DMS79 treated with DMSO at 0.1 percent for 48 hours (cell line): ENCODE measurements at regions not wholly inside any gene's neighbourhood (a gene's known extent, or its start where the extent isn't known, plus 50 kb on each side); places are given as distances from the start of the nearest gene placed in this dataset.

ENCODE experiments used
- DNase-seq: peaks from one replicate; lab custom pipeline; 2025; lab: John Stamatoyannopoulos, UW

- DNase-seq, result no peak
These were observed 159.2 kb downstream of the SNX18 start for GRCh38 chr5:54676481-54677340.

DNA sequence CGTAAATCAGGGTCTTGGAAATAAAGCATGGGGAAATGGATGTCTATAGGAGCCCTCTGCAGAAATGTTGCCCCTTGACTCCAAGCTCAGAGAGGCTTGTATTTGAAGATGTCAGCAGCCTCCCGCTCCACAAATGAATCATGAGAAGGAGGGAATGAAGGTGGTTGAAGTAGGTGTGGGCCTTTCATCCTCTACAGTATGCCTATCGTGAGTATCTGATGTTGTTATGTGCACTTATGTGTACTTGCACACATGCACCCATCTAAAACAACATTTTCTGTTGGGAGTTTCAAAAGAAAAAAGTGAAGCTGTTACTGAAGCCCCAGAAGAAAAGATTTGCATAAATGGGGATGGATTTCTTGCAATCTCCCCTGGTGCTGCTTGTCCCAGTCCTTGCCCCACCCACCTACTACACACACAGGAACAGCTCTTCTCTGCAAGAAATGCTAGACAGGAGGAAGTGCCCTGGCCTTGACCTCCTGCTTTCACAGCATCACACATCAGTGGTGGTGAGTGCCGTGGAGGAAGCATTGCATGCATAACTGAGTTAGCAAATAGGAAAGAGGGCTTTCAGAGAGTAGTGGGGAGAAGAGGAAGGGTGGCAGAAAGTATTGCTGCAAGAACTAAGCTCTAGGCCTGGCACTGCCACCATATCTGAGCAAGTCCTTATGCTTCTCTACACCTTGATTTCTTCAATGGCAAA, 156.1 kb downstream of the SNX18 start:
- DNase-seq, result no peak

DNA sequence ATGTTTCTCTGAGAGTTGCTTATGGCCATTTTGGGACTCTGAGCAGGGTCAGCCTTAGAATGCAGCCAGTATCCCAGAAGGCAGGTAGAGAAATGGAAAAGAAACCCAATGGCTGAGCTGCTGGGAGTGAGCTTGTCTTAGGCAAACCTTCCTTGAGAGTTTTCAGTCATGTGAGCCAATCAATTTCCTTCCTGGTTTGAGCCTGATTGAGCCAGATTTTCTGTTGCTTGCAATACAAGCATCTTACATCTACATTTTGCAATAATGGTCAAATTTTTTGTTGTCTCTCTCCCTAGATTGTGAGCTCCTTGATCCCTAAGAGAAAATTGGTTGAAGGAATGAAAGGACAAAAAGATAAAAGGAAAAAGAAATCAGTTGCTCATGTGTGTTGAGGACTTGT, 155.3 kb downstream of the SNX18 start:
- DNase-seq, result no peak

GRCh38 chr5:54671681-54672080, 154.1 kb downstream of the SNX18 start:
- no peak for DNase-seq

GRCh38 chr5:54671111-54671531, 153.6 kb downstream of the SNX18 start:
- no peak for DNase-seq

DNA sequence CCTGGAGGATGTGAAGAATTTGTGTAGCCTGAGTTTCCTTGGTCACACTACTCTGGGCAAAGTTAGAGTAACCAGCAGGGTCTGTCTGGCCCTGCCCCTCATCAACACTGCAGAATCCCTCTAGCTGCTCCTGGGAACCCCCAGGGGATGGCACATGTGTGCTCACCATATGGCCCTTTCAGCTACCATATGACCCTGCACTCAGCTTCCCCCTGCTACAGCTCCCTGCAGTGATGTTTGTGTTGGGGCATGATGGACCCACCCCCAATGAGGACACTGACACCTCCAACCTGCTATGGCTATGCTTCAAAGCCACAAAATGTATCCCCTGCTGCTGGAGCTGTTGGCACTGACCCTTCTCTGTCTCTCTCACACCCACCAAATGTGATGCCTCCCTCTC, 152.7 kb downstream of the SNX18 start:
- DNase-seq, result no peak

DNA sequence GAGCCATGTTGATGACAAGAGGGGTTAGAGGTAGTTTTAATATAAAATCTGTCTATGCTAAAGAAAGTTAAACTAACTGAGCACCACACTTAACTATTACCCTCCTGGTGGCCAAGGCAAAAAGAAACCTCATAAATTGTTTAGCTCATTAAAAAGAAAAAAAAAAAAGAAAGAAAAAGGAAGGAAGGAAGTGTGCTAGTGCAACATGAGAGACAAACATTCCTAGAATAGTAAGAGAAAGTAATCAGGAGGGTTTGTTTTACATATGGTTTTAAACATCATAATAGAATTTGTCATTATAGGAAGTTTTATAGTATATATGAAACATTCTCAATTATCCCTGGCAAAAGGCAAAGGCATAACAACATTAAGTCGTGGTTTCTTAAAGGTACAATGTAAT, 152.3 kb downstream of the SNX18 start:
- DNase-seq, result no peak

DNA sequence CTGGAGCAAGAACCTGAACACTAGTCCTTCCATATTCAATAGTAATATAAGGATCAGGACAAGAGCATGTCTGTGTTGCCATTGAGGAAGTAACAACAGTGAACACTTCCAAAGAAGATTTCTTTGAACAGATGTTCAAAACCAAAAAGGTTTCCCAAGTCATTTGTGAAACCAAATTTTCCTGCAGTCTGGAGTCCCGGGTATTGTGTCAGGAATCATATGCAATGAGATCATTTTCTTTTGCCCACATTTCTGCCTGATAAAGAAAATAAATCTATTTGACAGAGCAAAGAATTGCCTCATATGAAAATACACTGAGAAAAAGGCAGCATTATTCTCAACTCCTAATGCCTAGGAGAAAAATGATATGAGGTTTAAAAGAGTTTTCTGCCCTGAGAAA, 151.7 kb downstream of the SNX18 start:
- no peak for DNase-seq

DNA sequence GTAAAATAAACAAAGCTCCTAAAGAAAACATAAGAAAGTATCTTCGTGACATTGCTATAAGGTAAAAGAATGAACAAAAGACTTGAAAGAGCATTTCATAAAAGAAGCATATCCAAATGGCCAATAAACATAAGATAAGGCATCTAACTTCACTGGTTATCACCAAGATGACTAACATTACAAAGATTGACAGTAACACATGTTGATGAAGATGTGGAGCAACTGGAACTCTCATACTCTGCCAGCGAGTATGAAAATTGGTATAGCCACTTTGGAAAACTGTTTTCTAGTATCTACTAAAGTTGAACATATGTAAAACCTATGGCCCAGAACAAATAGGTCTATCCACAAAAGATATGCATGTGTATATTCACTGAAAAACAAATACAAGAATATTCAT, 150.5 kb downstream of the SNX18 start:
- DNase-seq, result no peak

DNA sequence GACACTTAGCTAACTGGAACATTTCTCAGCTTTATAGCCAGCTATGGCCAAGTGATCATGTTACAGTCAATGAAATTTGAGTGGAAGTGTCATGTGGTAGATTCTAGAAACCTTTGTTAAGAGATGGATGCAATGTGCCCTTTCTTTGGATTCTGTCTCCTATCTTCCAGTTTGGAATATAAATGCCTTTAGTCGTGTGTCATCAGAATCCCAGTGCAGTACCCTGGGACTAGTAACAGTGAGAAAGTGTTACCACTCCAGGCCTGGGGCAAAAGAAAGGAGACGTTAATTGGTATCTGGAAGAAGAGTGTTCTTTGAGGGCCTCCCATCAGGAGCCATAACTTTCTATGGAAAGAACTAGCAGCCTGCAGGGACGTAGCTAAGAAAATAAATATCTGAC, 149.6 kb downstream of the SNX18 start:
- DNase-seq, result no peak

GRCh38 chr5:54663866-54664265, 146.3 kb downstream of the SNX18 start:
- DNase-seq, result no peak

DNA sequence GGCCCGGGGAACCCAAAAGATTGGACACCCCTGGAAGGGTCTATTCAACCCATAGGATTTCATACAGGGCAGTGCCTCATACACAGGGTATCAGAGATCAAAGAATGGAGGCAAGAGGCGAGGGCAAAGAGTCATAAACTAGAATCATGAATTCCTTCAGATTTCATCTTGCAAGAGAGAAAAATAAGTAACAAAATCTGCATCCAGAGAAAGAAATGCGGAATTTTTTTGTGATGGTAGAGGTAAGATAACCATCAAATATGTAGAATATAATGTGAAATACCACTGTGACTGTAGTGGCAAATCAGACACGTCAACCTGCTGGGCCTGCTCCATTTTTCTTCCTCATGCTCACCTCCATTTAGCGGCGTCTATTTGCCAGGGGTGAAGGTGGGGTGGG, 143.6 kb downstream of the SNX18 start:
- no peak for DNase-seq

- DNase-seq, result no peak
These were observed 142.2 kb downstream of the SNX18 start for GRCh38 chr5:54659700-54660131.

- no peak for DNase-seq
These were observed 140.5 kb downstream of the SNX18 start for GRCh38 chr5:54658010-54658409.

DNA sequence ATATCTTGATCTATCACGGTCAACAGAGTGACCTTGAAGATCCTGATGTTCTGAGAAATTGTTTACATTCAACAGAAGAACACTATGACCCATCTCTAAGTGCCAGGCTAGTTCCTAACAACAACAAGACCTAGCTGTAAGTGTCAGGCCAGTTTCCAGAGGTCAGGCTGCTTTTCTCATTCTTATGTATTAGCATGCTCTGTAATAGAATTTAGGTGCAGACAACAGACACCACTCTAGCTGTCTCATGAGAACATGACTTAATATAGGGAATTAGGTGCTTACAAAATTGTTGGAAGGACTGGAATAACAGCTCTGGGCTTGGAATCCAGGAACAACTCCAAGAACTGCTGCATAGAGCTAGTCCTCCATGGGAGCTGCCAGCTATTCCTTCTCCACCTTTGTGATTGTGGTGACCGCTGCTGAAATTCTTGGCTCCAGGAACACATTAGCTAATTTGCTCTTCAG, 138.7 kb downstream of the SNX18 start:
- no peak for DNase-seq

GRCh38 chr5:54655761-54656160, 138.2 kb downstream of the SNX18 start:
- DNase-seq, result no peak

GRCh38 chr5:54655266-54655665, 137.7 kb downstream of the SNX18 start:
- no peak for DNase-seq

DNA sequence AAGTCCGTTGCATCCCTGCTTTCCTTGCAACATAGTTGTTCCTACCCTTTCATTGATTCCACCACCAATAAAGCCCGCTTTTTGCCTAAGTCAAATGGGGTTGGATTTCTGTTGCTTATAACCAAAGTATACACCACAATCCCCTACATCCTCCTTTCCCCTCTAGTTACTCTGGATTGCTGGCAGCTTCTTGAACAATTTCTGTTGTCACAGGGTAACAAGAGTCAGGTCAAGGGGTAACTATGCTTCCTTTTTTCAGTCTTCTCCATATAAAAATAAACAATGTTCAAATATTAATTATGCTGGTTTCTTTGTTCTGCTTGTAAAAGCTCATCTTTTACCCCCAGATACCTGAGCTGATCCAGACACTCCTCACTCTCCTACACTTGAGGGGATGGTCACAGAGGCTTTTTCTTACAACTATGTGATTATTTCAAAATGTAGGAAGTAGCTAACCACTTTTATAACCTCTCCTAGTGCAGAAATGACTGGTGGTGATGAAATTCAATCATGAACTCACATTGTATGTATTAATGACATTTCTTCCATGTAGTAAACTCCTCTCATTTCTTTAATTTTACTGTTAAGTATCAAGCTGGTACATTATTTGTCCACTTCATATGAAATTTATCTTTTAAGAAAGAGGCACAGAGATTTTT, 136.5 kb downstream of the SNX18 start:
- no peak for DNase-seq

- peak; percentile 62 for DNase-seq
These were observed 134.0 kb downstream of the SNX18 start for GRCh38 chr5:54651482-54652076.

GRCh38 chr5:54649041-54649504, 131.5 kb downstream of the SNX18 start:
- no peak for DNase-seq

DNA sequence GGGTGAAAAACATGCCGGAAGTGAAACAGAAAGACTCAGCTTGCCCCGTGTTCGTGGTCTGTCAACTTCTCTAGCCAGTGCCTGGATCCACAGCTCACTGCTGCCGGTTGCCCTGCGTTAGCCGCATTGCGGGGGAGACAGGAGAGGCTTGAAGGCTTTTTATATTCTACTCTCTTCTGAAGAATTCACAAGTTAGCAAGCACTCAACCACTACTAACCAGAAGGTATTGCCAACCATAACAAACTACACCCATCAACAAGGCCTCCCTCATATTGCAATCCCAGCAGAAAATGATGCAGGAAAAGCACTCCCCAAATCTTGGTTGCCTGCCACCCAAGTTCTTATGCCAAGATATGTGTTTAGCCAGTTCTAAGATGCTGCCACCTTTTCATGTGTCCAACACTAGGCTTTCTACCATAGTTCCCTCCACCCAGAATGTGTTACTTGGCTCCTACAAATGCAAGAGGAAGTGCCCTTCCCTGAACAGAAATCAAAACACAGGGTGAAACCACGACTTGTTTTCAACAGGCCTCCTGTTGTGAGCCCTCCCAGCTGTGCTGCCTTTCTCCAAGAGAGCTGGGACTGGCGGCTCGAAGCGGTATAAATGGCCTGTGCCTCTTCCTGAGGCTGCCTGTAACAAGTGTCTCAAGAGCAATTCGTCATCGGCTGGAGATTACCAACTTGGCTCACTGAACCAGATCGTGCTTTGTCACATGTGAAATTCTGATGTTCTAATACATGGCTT, 129.0 kb downstream of the SNX18 start:
- DNase-seq, result peak; percentile 39
